K562 (cell line): ENCODE measurements at regions not wholly inside any gene's neighbourhood (a gene's known extent, or its start where the extent isn't known, plus 50 kb on each side); places are given as distances from the start of the nearest gene placed in this dataset.

Experiments used
- EP400 ChIP-seq: fragments of 450-650 bp; IDR thresholded peaks from 2 replicates; pipeline ENCODE4 v1.6.1; 2017; ENCODE audit warnings: antibody characterized with exemption, mild to moderate bottlenecking, moderate library complexity
- KDM4B ChIP-seq, 2 experiments: fragments of 450-650 bp in 1 of 2; sonication (generic) in 1 of 2; IDR thresholded peaks; 2 replicates each; pipeline ENCODE4 v1.6.1; 2016 to 2017; ENCODE audit warnings: borderline replicate concordance in 2 of 2, antibody characterized with exemption in 1 of 2, low read depth in 1 of 2, mild to moderate bottlenecking in 1 of 2
- MTA3 ChIP-seq: fragments of 450-650 bp; formaldehyde crosslinking; IDR thresholded peaks from 2 replicates; pipeline ENCODE4 v1.6.1; 2017; ENCODE audit warnings: mild to moderate bottlenecking, borderline replicate concordance
- MXD1 ChIP-seq: fragments of 250-450 bp; sonication (Bioruptor Pico); IDR thresholded peaks from 2 replicates; pipeline ENCODE4 v1.8.0; 2021; ENCODE audit warnings: borderline replicate concordance, mild to moderate bottlenecking, moderate library complexity; ENCODE audit not compliant: poor library complexity, severe bottlenecking
- ZBTB40 ChIP-seq, 2 experiments: fragments of 450-650 bp in 1 of 2; sonication (generic) in 1 of 2; formaldehyde crosslinking in 1 of 2; IDR thresholded peaks; 2 replicates each; pipeline versions ENCODE4 v1.7.1 to v1.9.0; 2016 to 2022; ENCODE audit warnings: inconsistent platforms in 1 of 2, mild to moderate bottlenecking in 1 of 2, missing genetic modification reagents in 1 of 2
- ZNF609 ChIP-seq: sonication (generic); formaldehyde crosslinking; IDR thresholded peaks from 2 replicates; pipeline ENCODE4 v1.8.1; 2023; ENCODE audit warnings: missing genetic modification reagents, mild to moderate bottlenecking, borderline replicate concordance
- ZNF740 ChIP-seq, 3 experiments: fragments of 200-800 bp in 1 of 3; sonication (Bioruptor generic) in 1 of 3; sonication (generic) in 1 of 3; formaldehyde crosslinking in 1 of 3; IDR thresholded peaks; 2 replicates each; pipeline versions ENCODE4 v1.6.1 to v1.8.0; 2016 to 2022; ENCODE audit warnings: mild to moderate bottlenecking in 2 of 3, missing compliant biosample characterization in 2 of 3, missing genetic modification characterization in 2 of 3, missing genetic modification reagents in 1 of 3

- TF ChIP-seq ZBTB40 (IDR thresholded peaks at IDR 0.05) (no peak), ZBTB40 (CRISPR knock-in tag; IDR thresholded peaks at IDR 0.05) (0 out of 2 replicates have a peak, but pooled peaks have one; percentile 28), EP400 (peak; percentile 43; the same call in 1 of the 2 replicates), KDM4B (IDR thresholded peaks at IDR 0.05; ENCODE audit: borderline replicate concordance in 2 of 2, low read depth in 1 of 2) (no peak), MXD1 (CRISPR knock-in tag) (no peak), ZNF609 (CRISPR knock-in tag) (0 out of 2 replicates have a peak, but pooled peaks have one; percentile 71), MTA3 (no peak), ZNF740 (CRISPR knock-in tag; IDR thresholded peaks at IDR 0.05) (no peak), ZNF740 (tag; IDR thresholded peaks at IDR 0.05) (no peak)
Measured at GRCh38 chr22:22976033-22976922, 88.7 kb downstream of the IGLL5 start (continued).
